OCI-LY3 (cell line): ENCODE measurements at regions not wholly inside any gene's neighbourhood (a gene's known extent, or its start where the extent isn't known, plus 50 kb on each side); places are given as distances from the start of the nearest gene placed in this dataset.

Experiments used
- H2AFZ ChIP-seq: fragments of 200-600, 300-600 bp; shearing (Covaris generic); 2 replicates; pipeline ENCODE4 v1.6.0; 2014; ENCODE audit warnings: antibody characterized with exemption, low read depth, low read length
- H3K27ac ChIP-seq: fragments of 200-600, 300-600 bp; sonication (generic); 2 replicates; pipeline ENCODE4 v1.5.1; 2014; ENCODE audit warnings: mild to moderate bottlenecking, low read length, moderate library complexity, mixed read lengths
- H3K27me3 ChIP-seq: fragments of 200-600, 300-600 bp; sonication (generic); 2 replicates; pipeline ENCODE4 v1.6.1; 2014; ENCODE audit warnings: low read depth, low read length, mixed read lengths
- H3K36me3 ChIP-seq: fragments of 200-600, 300-600 bp; sonication (generic); replicated peaks from 2 replicates; pipeline ENCODE3; 2014; ENCODE audit warnings: low read depth, low read length, mixed read lengths
- H3K4me1 ChIP-seq: fragments of 300-600, 200-600 bp; sonication (generic); 2 replicates; pipeline ENCODE4 v1.6.1; 2014; ENCODE audit warnings: low read length, mixed read lengths
- H3K4me2 ChIP-seq: fragments of 200-600, 300-600 bp; sonication (generic); 2 replicates; pipeline ENCODE4 v1.6.1; 2014; ENCODE audit warnings: low read length, mixed read lengths
- H3K4me3 ChIP-seq: fragments of 300-600, 200-600 bp; sonication (generic); 2 replicates; pipeline ENCODE4 v1.5.1; 2014; ENCODE audit warnings: antibody characterized with exemption, mild to moderate bottlenecking, low read length, moderate library complexity
- H3K79me2 ChIP-seq: fragments of 300-600, 200-600 bp; shearing (Covaris generic); 2 replicates; pipeline ENCODE4 v1.6.1; 2014; ENCODE audit warnings: mild to moderate bottlenecking, low read length, mixed read lengths
- H3K9ac ChIP-seq: fragments of 300-600, 200-600 bp; shearing (Covaris generic); 2 replicates; pipeline ENCODE4 v1.6.0; 2014; ENCODE audit warnings: mild to moderate bottlenecking, low read length, moderate library complexity
- H3K9me3 ChIP-seq: fragments of 200-600, 300-600 bp; shearing (Covaris generic); 2 replicates; pipeline ENCODE4 v1.6.1; 2014; ENCODE audit warnings: low read length, mixed read lengths; ENCODE audit not compliant: insufficient read depth
- H4K20me1 ChIP-seq: fragments of 200-600, 300-600 bp; sonication (generic); 2 replicates; pipeline ENCODE4 v1.6.1; 2016; ENCODE audit warnings: low read length, mixed read lengths; ENCODE audit not compliant: insufficient read depth
- CTCF ChIP-seq: fragments of 200-600, 300-600 bp; sonication (generic); IDR thresholded peaks from 2 replicates; pipeline ENCODE4 v1.5.1; 2014; ENCODE audit warnings: antibody characterized with exemption, low read length, low read depth
- EZH2phosphoT487 ChIP-seq: fragments of 200-600 bp; shearing (Covaris generic); IDR thresholded peaks from 2 replicates; pipeline ENCODE4 v1.6.1; 2018; ENCODE audit warnings: antibody characterized with exemption, mixed run types, low read depth

GRCh38 chr14:77989441-77989991 lies 180.7 kb upstream of the NRXN3 start:
- Histone ChIP-seq H3K4me3 (no peak overlapping the region), H3K36me3 (no peaks in the 10 kb centered on the region), H3K9ac (no peak overlapping the region), H4K20me1 (no peaks in the 10 kb centered on the region), H3K79me2 (no peaks in the 10 kb centered on the region), H3K27ac (no peak overlapping the region), H3K4me2 (no peak overlapping the region), H2AFZ (no peak overlapping the region), H3K27me3 (no peaks in the 10 kb centered on the region), H3K4me1 (no peaks in the 10 kb centered on the region), H3K9me3 (no peaks in the 10 kb centered on the region)
- TF ChIP-seq EZH2phosphoT487 (no peak), CTCF (no peak)

GRCh38 chr14:77990337-77990736 lies 179.8 kb upstream of the NRXN3 start:
- Histone ChIP-seq H3K79me2 (no peaks in the 10 kb centered on the region), H3K27me3 (no peaks in the 10 kb centered on the region), H3K36me3 (no peaks in the 10 kb centered on the region), H3K9ac (no peak overlapping the region), H3K4me3 (no peak overlapping the region), H3K4me2 (no peak overlapping the region), H3K9me3 (no peaks in the 10 kb centered on the region), H2AFZ (no peak overlapping the region), H4K20me1 (no peaks in the 10 kb centered on the region), H3K4me1 (no peaks in the 10 kb centered on the region), H3K27ac (no peak overlapping the region)
- TF ChIP-seq CTCF: no peak
- TF ChIP-seq EZH2phosphoT487: no peak

GRCh38 chr14:77991128-77991772 lies 178.9 kb upstream of the NRXN3 start:
- no peak overlapping the region for H2AFZ ChIP-seq
- H3K4me2 ChIP-seq: no peak overlapping the region
- H3K79me2 ChIP-seq: no peaks in the 10 kb centered on the region
- H3K4me3 ChIP-seq: no peak overlapping the region
- no peaks in the 10 kb centered on the region for H3K4me1 ChIP-seq
- no peak overlapping the region for H3K27ac ChIP-seq
- H4K20me1 ChIP-seq: no peaks in the 10 kb centered on the region
- no peaks in the 10 kb centered on the region for H3K27me3 ChIP-seq
- TF ChIP-seq EZH2phosphoT487 (no peak), CTCF (peak; percentile 22)
- H3K9ac ChIP-seq: no peak overlapping the region
- no peaks in the 10 kb centered on the region for H3K36me3 ChIP-seq
- no peaks in the 10 kb centered on the region for H3K9me3 ChIP-seq

GRCh38 chr14:78005325-78005724 lies 164.8 kb upstream of the NRXN3 start:
- Histone ChIP-seq H3K27me3 (no peaks in the 10 kb centered on the region), H3K79me2 (no peaks in the 10 kb centered on the region), H3K9ac (no peak overlapping the region), H3K9me3 (peaks cover 26% of the 10 kb centered on the region; the same call in 1 of the 2 replicates), H4K20me1 (no peaks in the 10 kb centered on the region), H3K27ac (no peak overlapping the region), H3K36me3 (no peaks in the 10 kb centered on the region), H2AFZ (no peak overlapping the region), H3K4me1 (peaks cover 16% of the 10 kb centered on the region), H3K4me3 (no peak overlapping the region), H3K4me2 (peak overlapping the region; percentile 19; the same call in 1 of the 2 replicates)
- TF ChIP-seq EZH2phosphoT487: no peak
